Stimulated activated CD4-positive, alpha-beta T cell treated with anti-CD3 and anti-CD28 coated beads, Interleukin-2, amount 100 ng/mL, for 24 hours (primary cell): ENCODE measurements at regions not wholly inside any gene's neighbourhood (a gene's known extent, or its start where the extent isn't known, plus 50 kb on each side); places are given as distances from the start of the nearest gene placed in this dataset.

Source experiments
- DNase-seq, 2 donors: peaks; one replicate each; pipeline ENCODE4 v3.0.0-alpha.2; 2020

DNA sequence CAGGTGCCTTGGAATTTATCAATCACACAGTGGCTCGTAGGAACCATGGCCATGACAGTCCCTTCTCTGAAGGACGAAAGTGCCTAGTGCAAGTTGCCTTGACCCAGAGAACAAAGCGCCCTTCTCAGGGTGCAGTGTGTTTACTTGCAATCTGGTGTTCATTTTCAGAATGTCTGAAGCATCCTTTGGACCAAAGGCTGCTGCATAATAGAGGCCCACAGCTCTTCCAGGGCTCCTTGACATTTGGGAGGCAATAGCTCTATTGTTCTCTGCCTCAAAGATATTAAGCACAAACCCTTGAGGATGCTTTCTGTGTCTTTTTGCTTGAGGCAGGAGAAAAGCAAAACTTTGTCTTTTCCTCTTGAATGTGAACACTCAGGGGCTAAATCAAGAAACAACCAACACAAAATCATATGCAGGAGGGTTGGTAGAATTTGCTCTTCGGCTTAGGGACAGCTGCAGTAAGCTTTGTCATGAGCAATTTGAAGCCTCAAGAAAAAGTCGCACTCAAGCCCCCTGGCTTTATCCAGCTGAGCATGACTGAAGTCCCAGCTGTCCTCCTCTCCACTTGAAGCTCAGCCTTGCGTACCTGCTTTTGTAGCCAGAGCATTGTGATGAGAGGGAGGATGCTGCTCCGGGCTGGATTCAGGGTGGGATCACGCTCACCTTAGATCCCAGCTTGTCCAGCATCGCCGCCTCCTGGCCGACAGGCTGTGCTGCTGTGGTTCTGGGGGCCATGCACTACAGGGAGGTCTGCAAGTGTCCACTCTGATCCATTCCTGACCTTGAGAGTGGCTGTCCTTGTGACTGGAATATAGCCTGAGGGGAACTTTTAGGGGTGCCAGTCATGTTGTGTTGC is 495.4 kb downstream of the CDH26 start:
- no peak for DNase-seq

DNA sequence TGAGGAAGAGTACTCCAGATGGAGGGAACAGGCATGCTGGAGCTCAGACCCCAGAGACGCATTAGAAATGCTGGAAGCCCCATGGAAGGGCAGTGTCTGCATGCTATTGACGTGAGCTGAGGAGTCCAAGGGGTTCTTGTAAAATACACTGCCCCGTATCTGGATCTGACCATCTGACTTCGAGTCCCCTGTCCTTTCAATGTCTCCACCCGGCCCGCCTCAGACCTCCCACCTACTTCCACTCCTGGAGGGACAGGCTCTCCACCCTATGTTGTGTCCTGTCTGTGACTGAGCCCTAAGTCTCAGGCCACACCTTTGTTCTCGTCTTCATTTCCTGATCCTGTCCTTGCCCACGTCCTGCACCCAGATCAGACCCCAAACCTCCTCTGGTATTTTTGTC is 496.3 kb downstream of the CDH26 start:
- no peak for DNase-seq

DNA sequence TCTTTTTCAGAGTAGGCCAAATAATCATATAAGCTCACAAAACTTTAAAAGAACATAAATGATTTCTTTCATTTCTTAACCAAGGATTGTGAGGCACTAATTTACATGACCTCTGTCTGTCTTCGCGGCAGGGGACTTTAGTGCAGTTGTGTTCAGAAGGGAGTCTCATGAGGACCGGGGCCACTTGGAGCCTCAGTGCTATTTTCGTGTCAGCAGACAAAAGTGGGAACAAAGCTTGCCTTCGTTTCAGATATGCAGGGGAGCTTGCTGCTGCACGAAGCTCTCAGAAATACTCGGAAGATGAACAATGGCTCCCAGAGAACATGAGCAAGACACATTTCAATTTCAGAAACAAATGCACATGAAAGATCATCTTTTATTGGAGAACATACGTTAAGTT is 497.0 kb downstream of the CDH26 start:
- DNase-seq: no peak

DNA sequence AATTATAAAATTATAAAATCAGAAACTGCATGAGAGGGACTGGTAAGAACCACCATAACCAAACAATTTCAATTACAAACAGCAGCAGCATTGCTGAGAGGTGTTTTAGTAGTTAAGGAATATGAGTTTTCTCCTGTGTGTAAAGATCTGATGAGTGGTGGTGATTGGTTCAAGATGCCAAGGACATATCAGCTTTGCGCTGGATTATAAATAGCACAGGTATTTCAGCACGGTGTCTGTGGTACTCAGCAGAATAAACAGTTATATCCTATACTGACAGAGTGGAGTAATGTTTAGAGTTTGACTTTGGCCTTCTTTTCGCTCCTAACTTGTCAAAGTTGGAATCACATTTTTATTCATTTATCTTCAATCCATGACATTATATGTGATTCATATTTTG is 501.0 kb downstream of the CDH26 start:
- no peak for DNase-seq

DNA sequence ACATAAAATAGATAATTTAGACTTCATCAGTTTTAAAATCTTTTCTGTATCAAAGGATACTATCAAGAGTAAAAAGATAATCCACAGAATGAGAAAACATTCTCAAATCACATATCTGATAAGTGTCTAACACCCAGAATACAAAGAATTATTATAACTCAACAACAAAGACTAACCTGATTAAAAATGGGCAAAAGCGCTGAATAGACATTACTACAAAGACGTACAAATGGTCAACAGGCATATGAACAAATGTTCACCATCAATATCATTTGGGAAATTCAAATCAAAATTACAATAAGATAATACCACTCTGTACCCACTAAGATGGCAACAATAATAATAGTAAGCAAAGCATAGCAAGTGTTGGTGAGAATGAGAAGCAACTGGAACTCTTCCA is 503.8 kb downstream of the CDH26 start:
- no peak for DNase-seq

DNA sequence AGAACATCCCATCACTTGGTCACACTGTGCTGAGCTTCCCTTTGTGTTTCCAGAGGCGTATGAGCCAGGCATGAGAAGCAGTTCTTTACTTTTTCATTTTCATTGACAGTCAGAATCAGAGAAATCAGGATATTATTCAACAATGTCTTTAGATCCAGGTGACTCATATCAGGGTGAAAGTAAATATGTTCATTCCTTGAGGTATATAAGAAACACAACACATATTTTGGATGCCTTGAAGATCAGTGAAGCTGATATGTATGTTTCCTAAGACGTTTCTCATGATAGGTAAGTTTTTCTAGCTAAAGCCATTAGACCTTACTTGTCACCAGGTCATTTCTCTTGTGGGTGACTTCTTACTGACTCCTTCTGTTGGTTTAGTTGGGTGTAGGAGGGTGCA is 505.6 kb downstream of the CDH26 start:
- no peak for DNase-seq

DNA sequence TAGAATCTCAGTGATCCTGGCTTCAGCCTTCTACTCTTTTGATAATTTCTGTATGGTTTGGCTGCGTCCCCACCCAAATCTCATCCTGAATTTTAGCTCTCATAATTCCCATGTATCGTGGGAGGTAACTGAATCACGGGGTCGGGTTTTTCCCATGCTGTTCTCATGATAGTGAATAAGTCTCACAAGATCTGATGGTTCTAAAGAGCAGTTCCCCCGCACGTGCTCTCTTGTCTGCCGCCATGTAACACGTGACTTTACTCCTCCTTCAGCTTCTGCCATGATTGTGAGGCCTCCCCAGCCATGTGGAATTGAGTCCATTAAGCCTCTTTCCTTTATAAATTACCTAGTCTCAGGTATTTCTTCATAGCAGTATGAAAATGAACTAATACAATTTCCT is 507.2 kb downstream of the CDH26 start:
- DNase-seq: no peak

DNA sequence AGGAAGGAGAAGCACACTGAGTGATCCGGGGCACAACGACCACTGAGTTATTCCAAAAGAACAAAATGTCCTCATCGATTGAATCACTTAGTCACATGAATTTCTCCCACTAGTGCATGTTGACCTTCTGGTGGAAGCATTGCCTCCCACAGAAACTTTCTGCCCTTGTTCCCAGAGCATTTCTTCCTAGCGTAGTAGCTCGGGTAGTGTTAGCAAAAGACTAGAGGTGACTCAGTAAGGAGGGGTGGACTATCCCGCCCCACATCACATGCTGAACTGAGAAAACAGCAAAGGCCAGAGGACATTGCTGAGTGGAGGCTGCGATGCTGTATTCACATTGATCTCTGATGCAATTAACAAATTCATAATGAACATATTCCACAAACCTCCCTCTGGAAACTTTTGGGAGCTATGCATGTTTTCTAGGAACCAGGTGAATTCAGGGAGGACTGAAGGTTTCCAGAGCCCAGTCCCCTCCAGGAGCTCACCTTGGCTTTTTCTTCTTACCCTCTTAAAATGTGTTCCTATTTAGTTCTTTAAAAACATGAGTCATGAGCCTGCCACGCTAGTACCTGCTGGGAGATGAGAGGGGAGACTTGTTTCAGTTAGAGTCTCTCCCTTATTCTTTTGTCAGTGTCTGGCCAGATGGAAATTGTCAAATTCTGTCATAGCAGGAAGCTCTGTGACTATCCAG is 507.9 kb downstream of the CDH26 start:
- no peak for DNase-seq

DNA sequence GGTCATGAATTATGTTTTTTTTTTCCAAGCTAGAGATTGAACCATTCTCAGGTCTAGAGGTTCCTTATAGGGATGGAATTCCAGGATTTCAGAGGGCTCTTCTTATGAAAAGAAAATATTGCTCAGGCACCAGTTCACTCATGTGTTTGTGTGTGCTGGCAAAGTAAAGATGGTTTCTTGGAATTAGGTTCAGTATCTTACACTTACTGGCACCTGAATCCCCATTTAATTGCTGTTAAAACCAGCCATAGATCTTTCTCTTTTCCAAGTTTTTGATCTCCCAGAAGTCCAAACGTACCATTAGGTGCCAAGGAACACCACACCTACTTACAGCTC is 508.4 kb downstream of the CDH26 start:
- no peak for DNase-seq

DNA sequence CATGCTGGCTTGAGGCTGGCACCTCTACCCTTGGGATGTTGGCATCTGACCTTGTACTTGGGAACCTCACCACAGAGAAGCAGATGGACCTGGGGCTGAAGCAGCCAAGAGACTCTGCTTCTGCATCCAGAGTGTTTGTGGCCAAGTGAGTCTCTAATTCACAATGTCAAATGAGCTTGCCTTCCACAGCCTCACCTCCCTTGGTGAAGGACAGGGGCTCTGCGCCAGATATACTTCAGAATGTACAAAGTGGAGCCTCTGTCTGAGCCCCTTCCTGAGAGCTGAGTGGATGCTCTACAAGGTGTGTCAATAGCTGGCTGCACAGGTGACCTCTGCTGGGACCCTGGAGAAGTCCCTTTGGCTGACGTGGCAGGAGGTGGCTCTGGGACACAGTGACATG is 508.9 kb downstream of the CDH26 start:
- DNase-seq: no peak

DNA sequence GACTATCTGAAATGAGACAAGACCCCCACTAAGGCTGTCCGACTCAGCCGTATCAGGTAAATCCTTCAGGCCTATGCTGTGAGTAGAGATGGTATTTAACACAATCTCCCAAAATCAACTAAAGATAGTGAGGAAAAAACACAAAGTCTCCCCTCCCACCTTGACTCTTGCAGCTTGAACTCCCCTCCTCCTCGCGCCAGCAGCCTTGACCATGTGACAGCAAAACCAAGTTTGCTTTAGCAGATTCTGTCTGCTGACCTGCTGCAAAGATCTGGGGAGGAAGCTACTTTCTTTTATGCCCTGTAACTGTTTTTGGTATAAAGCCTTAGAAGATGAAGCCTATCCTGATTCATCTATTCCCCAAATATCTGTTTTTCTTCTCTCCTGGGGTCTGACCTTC is 509.5 kb downstream of the CDH26 start:
- DNase-seq: no peak

DNA sequence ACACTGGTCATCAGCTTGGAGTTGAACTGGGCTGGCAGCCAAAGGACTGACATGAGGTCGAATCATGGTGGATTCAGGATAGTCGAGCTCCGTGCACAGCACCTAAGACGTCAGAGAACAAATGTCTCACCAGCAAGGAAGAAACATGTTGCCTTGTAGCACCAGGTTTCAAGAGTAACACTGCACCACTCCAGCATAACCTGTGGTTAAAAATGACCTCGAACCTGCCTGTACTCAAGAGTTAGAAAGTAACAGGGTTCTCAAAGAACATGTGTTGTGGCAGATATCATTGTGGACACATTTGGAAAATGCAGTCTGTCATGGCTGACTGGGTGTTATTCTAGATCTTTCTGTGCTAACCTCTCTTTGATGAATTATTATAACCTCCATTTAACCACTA is 511.6 kb downstream of the CDH26 start:
- no peak for DNase-seq

DNA sequence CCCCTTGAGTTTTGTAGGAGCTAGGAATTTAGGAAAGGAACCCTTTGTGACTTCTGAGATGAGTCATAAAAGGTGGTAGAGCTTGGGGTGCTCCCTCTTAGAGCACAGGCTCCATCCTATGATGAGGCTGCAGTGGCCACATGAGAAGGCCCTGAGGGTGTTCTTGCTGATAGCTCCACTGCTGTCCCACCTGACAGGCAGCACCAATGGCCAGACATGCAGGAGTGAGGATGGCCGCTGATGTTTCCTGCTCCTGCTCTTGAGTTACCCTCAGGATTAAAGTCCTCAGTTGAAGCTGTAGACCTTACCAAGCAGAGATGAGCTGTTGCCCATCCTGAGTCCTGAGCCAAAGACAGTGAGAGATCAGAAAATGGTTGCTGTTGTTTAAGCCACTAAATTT is 512.1 kb downstream of the CDH26 start:
- no peak for DNase-seq

DNA sequence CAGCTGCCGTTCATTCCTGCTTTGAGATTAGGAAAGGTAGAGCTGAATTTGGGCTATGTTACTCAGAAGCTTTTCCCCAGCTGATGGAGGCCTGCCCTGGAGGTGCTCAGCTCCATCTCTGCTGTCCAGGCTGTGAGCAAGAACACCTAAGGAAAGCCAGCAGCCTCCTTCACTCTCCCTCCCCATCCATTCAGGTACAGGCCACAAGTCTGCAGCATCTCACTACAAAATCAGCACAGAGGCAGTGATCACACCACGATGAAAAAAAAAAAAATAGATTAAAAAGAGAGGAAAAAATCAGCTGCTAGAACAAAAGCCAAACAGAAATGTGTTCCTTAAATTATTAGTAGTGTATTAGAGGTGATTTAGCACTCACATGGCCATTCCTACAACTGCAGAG is 515.0 kb downstream of the CDH26 start:
- no peak for DNase-seq

DNA sequence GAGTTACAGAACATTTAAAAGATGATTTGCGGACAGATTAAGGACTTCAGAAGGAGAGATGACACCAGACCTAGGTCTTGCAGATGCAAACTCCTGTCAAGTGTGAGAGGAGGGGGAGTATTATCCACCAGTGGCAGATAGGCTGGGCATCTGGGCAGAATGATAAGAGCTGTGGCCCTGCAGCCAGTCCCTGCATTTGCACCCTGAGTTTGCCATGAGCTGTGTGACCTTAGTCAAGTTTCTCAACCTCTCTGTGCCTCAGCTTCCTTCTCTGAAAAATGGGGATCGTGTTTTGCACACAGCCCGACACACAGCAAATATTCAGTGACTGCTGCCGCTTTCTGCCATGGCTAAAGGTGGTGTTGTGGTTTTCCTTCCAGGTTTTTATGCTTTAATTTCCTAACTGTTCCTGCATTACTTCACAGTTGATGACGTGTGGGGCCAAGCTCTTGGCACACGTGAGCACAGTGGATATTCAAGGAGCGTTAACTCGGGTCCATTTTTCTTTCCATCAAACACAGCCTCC is 516.2 kb downstream of the CDH26 start:
- no peak for DNase-seq

DNA sequence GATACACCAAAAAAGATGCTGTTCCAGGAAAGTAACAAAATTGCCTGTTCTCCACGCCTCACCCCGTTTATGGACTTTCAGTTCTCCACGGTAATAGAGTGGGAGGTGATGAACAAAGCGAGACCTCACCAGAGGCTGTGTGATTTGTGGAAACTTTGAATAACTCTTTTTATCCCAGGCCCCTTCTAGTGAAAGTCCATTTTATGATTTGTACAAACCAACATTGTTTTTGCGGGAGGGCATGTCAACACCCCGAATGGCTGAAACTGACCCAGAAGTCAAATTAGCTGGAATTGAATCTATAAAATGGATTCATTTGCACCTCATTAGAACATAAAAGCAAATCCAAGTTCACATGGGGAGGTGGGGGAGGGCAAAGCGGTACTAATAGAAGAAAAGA is 517.8 kb downstream of the CDH26 start:
- DNase-seq: no peak

DNA sequence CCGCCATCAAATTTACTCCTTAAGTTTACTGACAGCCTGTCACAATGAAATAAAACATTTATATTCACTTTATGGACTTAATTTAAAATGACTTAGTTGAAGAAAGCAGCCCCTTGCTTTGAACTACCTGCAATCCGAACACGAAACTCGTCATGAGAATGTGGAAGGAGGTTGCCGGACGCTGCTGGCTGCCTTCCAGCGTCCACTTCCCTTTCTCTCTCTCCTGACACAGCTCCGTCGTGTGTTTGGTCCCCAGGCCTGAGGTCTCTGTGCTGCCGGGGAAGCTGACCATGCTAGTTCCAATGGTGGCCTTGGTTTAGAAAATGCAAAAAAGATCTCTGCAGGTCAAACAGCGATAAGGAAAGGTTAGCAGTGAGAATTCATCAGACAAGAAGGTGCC is 519.7 kb downstream of the CDH26 start:
- DNase-seq: no peak

DNA sequence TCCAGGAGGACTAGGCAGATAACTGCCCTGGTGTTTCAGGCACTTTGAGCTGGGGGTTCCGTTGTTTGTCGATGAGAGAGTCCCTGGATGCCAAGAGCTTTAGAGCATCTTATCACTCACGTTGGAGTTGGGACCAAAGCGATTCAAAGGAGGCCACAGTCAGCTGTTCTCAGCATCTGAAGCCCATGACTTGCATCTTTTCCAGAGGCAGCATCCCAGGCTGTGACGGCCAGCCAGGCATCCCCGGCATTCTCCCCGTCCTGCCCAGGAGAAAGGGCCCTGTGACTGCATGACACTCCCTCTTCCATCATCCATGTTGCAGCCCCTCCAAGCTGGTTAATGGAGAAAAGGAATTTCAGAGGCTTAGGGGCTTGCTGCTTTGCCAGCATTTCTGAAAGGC is 520.3 kb downstream of the CDH26 start:
- no peak for DNase-seq

DNA sequence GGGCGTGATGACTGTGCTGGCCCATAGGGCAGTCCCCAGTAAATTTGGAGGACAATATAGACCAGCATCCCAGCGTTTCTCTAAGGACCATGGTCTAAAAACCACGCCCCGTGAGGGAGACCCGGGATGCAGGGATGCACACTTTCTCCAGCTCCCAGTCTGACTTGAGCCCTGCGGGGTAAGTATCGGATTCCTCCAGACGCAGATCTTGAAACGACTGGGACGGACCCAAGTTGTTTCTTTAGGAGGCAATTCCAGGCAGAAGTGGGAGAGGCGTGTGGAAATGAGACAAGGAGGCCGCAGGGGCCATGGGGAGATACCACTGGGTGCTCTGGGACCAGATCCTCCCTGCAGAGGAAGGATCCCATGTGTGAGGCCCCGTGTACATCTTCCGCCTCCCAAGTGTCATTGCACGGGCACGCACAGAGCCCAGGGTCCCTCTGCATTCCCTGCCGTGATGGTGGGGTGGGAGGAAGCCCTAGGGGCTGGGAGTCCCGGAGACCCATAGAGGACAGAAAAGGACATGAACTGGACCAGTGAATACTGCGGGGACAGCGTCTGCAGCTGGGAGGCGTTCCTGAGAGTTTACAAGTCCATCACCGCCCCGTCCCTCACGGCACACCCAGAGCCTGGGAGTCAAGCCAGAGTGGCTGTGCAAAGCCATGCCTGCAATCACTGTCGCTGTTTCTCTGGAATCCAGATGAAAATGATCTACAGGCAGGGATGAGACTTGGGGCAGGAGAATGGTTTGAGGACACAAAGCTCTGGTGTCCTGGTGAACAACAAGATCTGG is 522.9 kb downstream of the CDH26 start:
- no peak for DNase-seq

DNA sequence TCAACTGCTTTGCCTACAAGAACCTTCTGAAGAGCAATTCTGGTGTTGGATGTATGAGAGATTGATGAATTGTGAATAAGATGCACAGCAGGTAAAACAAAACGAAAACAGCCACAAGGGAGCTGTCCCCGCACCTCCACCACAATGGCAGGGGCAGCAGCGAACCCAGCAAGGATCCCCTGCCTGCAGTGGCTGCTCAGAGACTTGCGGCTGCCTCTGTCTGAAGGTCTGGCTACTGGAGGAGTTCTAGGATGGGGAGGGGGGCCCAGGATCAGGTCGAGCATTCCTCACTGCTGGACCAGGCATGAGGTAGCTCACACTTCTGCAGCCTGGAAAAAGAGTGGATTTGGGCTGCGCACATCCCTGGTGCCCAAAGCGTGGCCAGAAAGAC is 523.5 kb downstream of the CDH26 start:
- DNase-seq: no peak

DNA sequence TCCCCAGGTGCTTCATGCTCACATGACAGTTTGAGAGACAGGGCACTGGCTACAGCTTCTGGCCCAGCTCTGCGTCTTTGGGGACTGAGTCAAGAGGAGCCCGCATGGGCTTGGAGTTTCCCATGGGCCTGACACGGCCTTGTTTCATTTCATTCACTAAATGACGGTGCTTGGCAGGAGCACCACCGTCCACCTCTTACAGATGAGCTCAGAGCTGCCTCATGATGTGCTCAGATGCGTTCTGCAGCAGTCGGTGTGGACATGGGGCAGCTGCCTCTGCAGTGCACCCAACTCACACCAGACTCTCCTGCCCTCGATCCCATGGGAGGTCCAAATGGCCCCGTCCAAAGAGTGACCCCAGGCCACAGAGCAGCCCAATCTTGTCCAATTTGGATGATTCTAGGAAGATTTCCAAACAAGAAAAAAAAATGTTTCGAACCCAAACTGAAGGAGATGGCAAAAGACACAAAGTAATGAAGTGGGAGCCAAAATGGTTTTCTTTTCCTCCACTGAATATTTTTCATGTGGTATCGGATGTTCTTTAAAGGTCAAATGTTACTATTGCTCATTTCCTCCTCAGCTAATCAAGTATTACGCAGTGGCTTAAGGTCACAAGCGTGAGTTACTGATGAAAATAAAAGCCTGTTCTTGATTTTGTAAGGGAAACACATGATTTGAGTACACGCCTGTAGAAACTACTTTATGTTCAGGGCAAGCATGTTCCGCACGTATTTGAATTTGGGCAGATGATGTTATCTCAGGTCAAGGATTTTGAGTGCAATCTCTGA is 524.2 kb downstream of the CDH26 start:
- DNase-seq: no peak

DNA sequence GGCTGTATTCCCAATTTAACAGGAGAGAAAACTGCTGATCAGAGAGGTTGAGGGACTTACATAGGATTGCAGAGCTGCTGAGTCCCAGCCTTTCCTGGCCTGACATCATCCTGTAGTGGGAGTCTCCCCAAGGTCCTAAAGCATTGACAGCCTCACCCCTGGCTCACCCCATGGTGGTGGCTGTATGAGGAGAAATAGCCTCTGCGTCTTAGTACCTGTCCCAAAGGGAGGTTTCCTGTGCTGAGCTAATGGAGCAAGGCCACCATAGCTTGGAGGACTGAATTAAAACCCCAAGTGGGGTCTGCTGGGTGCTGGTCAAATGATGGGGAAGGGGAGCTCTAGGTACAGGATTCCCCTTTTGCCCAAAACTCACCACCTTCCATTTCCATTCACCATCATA is 525.1 kb downstream of the CDH26 start:
- DNase-seq: no peak

DNA sequence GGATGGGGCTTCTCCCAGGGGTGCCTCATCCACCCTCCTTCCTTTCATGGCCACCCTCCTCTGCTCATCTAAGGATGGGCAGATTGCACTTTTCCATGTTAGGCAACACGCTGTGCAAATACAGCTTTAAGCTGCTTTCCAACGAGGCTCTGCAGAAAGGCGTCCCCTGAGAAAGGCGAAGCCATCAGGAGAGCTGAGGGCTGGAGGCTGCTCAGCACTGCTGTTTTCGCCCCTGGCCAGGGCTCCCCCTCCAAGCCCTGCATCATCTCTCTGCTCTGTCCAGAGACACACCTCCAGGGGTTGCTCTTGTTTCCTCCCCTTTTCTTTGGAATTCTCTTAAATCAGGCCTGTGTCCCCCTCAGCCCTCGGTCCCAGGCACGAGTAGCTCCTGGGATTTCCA is 526.1 kb downstream of the CDH26 start:
- no peak for DNase-seq
